Activated CD8-positive, alpha-beta memory T cell treated with anti-CD3 and anti-CD28 coated beads, Interleukin-2, amount 10 ng/mL, durations not matched to agents 7 days and 5 days (primary cell): ENCODE measurements at regions not wholly inside any gene's neighbourhood (a gene's known extent, or its start where the extent isn't known, plus 50 kb on each side); places are given as distances from the start of the nearest gene placed in this dataset.

Source experiments
- ATAC-seq: fragments of 150-1000 bp; cut with Tn5 transposase; one replicate; pipeline ENCODE4 v1.10.0; 2021; ENCODE audit warnings: moderate library complexity
- CTCF ChIA-PET: fragments of 350-600 bp; sonication (Branson Sonifier 250); formaldehyde crosslinking; loops from one replicate; lab custom pipeline; 2021; ENCODE audit warnings: antibody characterized with exemption; lab: Charles Lee
- DNase-seq: peaks from one replicate; pipeline ENCODE4 v3.0.0-alpha.2; 2020
- H3K27ac Mint-ChIP-seq: one replicate; pipeline ENCODE4 v1.8.0; 2021; ENCODE audit warnings: mild to moderate bottlenecking, mixed read lengths
- H3K27me3 Mint-ChIP-seq: one replicate; pipeline ENCODE4 v1.8.0; 2021; ENCODE audit warnings: mixed read lengths
- H3K36me3 Mint-ChIP-seq: one replicate; pipeline ENCODE4 v1.8.0; 2021; ENCODE audit warnings: mild to moderate bottlenecking, mixed read lengths
- H3K4me1 Mint-ChIP-seq: one replicate; pipeline ENCODE4 v1.8.0; 2021; ENCODE audit warnings: mixed read lengths
- H3K4me3 Mint-ChIP-seq: one replicate; pipeline ENCODE4 v1.8.0; 2021; ENCODE audit warnings: mild to moderate bottlenecking, moderate library complexity, mixed read lengths
- H3K9me3 Mint-ChIP-seq: one replicate; pipeline ENCODE4 v1.8.0; 2022; ENCODE audit warnings: low read depth, mixed read lengths

DNA sequence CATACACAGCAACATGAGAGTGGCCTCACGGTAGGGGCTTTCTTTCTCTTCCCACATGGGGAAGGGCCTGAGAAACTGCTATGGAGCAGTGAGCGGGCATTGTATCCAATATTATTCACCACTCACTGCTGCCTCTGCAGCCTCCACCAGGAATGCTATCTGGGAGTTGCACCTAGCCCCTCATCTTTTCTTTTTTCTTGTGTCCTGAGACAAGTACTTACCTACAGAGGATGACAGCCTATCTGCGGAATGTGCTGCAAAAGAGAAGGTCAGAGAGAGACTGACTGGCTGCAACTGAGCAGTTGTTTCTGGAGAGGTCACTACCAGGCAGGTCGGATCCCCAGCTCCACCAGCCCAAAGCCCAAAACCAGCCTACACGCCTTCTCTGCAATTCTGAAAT lies 52.1 kb upstream of the HTATIP2 start:
- peaks cover 11% of the 10 kb centered on the region for H3K27me3 Mint-ChIP-seq
- no peak overlapping the region for H3K27ac Mint-ChIP-seq
- CTCF ChIA-PET, result no interaction called here
- ATAC-seq (no peak), DNase-seq (no peak)
- no peaks in the 10 kb centered on the region for H3K4me1 Mint-ChIP-seq
- H3K9me3 Mint-ChIP-seq, result no peaks in the 10 kb centered on the region
- no peak overlapping the region for H3K4me3 Mint-ChIP-seq
- H3K36me3 Mint-ChIP-seq, result no peaks in the 10 kb centered on the region

DNA sequence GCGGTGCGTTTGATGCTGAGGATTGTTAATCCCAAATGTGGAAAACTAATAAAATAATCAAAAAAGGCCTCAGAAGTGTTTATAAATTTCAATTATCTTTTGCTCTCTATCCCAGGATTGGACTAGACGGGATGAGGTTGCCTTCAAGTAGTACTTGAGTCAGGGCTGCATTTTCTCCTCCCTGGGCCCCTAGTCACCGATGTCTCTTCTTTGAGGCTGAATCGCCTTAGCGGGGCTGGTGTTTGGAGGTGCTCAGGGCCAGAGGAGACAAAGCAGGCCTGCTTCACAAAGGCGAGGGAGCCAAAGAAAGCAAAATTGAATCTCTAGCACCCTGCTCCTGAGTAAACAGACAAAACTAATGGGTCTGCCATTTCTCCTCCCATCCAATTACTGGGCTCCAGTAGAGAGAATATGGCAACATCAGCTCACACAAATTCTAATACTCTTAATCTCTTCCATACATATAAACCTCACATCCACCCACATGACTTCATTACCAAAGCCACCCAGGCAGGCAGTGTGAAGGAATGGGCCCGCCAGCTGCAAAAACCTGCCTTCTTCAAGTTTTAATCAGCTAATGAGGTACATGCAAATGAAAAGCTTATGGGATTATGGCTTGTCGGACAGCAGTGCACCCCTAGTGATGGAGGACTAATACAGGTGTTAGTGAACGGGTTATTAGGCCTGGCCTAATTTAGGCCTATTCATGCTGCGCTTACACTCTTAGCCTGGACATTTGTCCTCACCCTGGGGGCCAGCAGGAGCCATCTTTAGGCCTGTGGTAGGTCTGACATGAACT lies 52.7 kb upstream of the HTATIP2 start:
- Mint-ChIP-seq H3K4me1 (no peaks in the 10 kb centered on the region), H3K27me3 (peaks cover 14% of the 10 kb centered on the region), H3K27ac (no peak overlapping the region), H3K4me3 (no peak overlapping the region), H3K36me3 (no peaks in the 10 kb centered on the region), H3K9me3 (no peaks in the 10 kb centered on the region)
- DNase-seq, result no peak
- CTCF ChIA-PET, result no interaction called here
- no peak for ATAC-seq

DNA sequence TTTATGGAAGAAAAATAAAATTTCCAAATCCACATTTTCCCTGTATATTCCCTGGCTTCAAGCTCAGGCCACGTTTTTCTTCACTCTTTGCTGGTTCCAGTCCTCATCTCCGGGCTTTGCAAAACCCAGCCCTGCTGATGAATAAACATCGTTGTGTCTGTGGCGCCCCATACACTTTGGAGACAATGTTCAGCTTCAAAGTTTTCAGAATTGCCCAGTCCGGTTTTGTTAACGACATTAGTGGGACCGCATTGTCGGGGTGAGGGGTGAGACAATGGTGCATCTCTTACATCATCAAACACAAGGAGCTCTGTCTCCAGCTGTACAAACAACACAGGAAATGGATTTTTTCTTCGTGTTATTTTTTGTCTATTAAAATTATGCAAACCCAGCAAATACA lies 53.4 kb upstream of the HTATIP2 start:
- Mint-ChIP-seq H3K36me3 (no peaks in the 10 kb centered on the region), H3K4me3 (no peak overlapping the region), H3K27ac (no peak overlapping the region), H3K4me1 (no peaks in the 10 kb centered on the region), H3K9me3 (no peaks in the 10 kb centered on the region), H3K27me3 (peaks cover 14% of the 10 kb centered on the region)
- CTCF ChIA-PET, result no interaction called here
- no peak for ATAC-seq
- DNase-seq, result no peak

DNA sequence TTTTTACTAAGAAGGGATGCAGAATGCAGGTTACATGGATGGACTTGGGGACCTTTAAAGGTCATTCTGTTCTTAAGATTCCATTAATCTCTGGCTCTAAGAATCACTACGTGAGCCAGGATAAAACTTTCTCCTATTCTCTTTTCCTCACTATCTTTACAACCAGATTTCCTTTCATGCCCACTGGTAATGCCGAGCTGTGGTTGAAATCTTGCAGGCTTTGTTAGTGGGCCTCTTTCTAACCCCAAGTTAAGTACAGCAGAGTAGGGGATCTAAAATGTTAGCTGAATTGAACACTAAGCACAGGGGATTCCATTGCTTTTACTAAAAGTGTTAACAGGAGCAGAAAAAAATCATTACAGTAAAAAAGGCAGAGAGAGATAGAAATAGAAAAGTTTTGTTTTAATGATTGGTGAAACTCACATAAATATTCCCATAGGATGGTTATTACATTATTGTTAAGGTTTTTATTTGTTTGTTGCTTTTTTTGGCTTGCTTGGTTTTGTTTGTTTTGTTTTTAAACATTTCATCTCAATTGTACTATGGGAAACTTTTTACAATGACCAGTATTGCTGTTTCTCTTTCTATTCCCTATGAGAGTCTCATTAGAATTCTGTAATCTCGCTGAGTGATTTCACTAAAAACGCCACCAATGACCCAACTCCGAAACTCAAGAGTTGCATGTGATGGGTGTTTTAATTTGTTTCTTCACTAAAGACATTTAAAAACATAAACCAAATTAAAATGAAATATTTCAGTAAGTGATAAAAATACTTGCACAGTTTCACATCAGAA lies 54.1 kb upstream of the HTATIP2 start:
- CTCF ChIA-PET, result no interaction called here
- H3K4me1 Mint-ChIP-seq, result no peaks in the 10 kb centered on the region
- H3K36me3 Mint-ChIP-seq, result no peaks in the 10 kb centered on the region
- no peaks in the 10 kb centered on the region for H3K9me3 Mint-ChIP-seq
- ATAC-seq (no peak), DNase-seq (no peak)
- H3K4me3 Mint-ChIP-seq, result no peak overlapping the region
- peaks cover 14% of the 10 kb centered on the region for H3K27me3 Mint-ChIP-seq
- H3K27ac Mint-ChIP-seq, result no peak overlapping the region

DNA sequence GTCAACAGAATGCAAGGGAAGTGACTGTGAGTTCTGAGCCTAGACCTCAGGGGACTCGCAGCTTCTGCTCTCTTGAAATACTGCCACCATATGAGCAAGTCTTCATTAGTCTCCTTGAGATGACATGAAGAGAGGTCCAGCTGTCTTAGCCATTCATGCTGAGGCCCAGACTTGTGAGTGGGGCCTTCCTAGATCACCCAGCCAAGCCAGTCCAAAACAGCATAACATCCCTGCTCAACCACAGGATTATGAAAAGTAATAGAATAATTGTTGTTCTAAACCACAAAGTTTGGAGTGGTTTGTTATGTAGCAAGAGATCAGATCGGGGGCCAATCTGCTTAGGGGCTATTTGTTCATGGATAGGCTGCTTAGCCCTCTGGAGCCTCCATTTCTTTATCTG lies 54.9 kb upstream of the HTATIP2 start:
- no peak overlapping the region for H3K4me3 Mint-ChIP-seq
- H3K36me3 Mint-ChIP-seq, result no peaks in the 10 kb centered on the region
- ATAC-seq (no peak), DNase-seq (no peak)
- CTCF ChIA-PET, result no interaction called here
- H3K27ac Mint-ChIP-seq, result no peak overlapping the region
- peaks cover 14% of the 10 kb centered on the region for H3K27me3 Mint-ChIP-seq
- H3K4me1 Mint-ChIP-seq, result no peaks in the 10 kb centered on the region
- no peaks in the 10 kb centered on the region for H3K9me3 Mint-ChIP-seq

DNA sequence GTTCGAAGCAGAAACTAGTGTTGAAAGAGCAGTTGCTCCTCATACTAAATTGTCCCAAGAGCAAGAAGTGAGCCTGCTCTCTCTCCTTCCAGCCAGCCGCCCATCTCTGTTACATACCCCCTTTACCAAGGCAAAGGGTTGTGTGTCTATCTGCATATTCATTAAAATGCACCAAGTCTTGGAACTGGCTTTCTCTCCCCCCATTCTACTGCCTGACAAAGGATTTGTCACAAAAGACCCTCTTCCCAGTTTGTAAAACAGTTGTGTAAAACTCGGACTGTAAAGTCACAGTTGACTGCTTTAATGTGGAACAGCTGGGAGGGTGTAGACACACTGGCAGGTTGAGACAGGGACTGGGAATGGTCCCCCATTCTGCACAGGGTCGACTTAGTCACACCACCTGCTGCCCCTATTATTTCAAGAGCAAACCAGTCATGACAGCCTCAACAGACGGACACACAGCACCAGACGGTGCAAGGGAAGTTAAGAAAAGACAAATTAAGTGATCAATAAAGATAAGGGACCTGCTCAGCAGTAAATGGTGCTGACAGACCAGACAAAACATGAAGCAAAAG lies 60.0 kb upstream of the HTATIP2 start:
- H3K27me3 Mint-ChIP-seq, result peaks cover 17% of the 10 kb centered on the region
- no peak for ATAC-seq
- CTCF ChIA-PET, result no interaction called here
- no peaks in the 10 kb centered on the region for H3K4me1 Mint-ChIP-seq
- no peaks in the 10 kb centered on the region for H3K36me3 Mint-ChIP-seq
- H3K4me3 Mint-ChIP-seq, result no peak overlapping the region
- no peak overlapping the region for H3K27ac Mint-ChIP-seq
- DNase-seq, result no peak
- H3K9me3 Mint-ChIP-seq, result no peaks in the 10 kb centered on the region

DNA sequence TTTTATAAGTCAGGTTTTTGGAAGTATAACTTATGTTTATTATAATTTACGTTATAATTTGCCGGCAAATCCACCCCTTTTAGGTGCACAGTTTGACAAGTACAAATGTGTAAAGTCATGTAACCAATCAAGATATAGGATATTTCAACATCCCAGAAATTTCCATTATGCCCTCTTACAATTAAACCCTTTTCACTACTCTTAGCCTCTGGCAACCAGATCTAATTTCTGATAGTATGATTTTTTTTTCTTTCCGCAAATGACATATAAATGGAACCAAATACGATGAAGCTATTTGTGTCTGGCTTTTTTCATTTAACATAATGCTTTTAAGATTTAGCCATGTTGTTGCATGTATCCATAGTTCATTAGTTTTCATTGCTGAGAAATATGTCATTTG lies 69.5 kb upstream of the HTATIP2 start:
- CTCF ChIA-PET, result no interaction called here
- Mint-ChIP-seq H3K4me1 (no peaks in the 10 kb centered on the region), H3K36me3 (no peaks in the 10 kb centered on the region), H3K27me3 (peaks cover 8% of the 10 kb centered on the region), H3K9me3 (no peaks in the 10 kb centered on the region), H3K4me3 (no peak overlapping the region), H3K27ac (no peak overlapping the region)
- ATAC-seq (no peak), DNase-seq (no peak)

DNA sequence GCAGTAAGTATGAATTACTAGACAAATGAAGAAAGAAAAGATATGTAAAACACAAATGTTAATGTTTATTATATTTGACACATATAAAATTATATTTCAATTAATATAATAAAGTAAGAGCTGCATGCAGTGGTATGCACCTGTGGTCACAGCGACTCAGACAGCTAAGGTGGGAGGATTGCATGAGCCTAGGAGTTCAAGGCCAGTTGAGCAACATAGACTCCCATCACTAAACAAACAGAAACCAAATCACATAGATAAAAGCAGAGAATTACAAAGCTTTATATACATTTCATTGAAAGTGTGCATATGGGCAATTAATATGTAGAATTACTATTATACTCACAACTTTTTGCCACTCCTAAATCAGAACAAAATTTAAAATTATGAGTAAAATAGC lies 70.0 kb upstream of the HTATIP2 start:
- Mint-ChIP-seq H3K9me3 (no peaks in the 10 kb centered on the region), H3K36me3 (no peaks in the 10 kb centered on the region), H3K4me1 (no peaks in the 10 kb centered on the region), H3K27ac (no peak overlapping the region), H3K4me3 (no peak overlapping the region), H3K27me3 (peaks cover 11% of the 10 kb centered on the region)
- no peak for ATAC-seq
- DNase-seq, result no peak
- CTCF ChIA-PET, result no interaction called here

DNA sequence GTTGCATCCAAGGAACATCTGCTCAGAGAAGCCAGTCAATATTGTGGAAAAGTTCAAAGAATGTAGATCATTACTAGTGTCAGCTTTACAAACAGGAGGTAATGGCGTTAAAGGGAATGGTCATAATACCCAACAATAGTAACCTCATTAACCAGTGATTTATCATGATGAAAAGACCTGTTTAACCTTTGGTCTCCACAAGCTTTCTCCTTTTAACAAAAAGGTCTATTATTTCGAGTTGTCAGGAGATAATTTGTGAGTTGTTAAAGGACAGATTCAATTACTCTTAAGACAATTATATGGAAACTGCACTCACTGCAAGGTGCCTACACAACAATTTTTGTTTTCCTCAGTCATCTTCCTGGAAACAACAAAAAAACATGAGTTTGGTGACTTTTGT lies 73.8 kb upstream of the HTATIP2 start:
- Mint-ChIP-seq H3K36me3 (no peaks in the 10 kb centered on the region), H3K27me3 (peaks cover 28% of the 10 kb centered on the region), H3K27ac (no peak overlapping the region), H3K4me3 (no peak overlapping the region), H3K4me1 (no peaks in the 10 kb centered on the region), H3K9me3 (no peaks in the 10 kb centered on the region)
- no peak for ATAC-seq
- CTCF ChIA-PET, result no interaction called here
- no peak for DNase-seq

DNA sequence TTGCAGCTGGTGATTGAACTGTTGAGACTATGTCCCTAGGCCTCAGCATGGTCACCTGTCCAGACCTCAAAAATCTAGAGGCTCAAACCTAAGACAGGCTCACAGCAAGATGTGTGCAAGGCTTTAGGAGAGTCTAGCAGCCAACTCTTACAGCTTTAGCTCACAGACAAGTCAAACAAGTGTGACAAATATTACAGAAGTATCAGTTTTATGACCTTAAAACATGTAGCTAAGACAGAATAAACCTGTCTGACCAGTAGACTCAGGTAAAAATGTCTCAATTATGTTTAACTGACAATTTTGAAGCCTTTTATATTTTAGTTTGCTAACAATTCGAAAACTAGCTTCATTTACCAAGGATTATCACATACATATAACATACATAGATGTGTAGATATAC lies 80.0 kb upstream of the HTATIP2 start:
- ATAC-seq (no peak), DNase-seq (no peak)
- Mint-ChIP-seq H3K27me3 (peaks cover 28% of the 10 kb centered on the region), H3K4me3 (no peak overlapping the region), H3K27ac (no peak overlapping the region), H3K9me3 (no peaks in the 10 kb centered on the region), H3K36me3 (no peaks in the 10 kb centered on the region), H3K4me1 (peaks cover 2% of the 10 kb centered on the region)
- CTCF ChIA-PET, result no interaction called here

DNA sequence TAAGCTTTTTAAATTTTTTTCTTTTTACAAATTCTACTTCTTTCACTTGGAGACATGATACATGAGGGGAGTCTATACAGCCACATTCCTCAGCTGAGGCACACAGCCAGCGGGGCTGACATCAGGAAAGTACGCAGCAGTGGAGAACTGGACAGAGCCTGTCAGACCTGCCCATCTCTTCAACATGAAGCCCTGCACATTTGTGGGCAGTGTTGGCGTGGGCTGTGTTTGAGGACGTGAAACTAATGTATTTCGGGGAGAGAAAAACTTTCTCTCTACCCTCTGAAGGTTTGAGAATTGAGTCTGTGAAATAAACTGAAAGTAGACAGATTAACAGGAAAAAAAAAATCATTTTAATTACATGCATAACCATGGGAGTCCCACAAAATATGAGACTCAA lies 84.8 kb upstream of the HTATIP2 start:
- Mint-ChIP-seq H3K36me3 (no peaks in the 10 kb centered on the region), H3K27me3 (peaks cover 23% of the 10 kb centered on the region), H3K4me1 (peaks cover 4% of the 10 kb centered on the region), H3K4me3 (no peak overlapping the region), H3K27ac (no peak overlapping the region), H3K9me3 (no peaks in the 10 kb centered on the region)
- DNase-seq (no peak), ATAC-seq (no peak)
- CTCF ChIA-PET, result no interaction called here

DNA sequence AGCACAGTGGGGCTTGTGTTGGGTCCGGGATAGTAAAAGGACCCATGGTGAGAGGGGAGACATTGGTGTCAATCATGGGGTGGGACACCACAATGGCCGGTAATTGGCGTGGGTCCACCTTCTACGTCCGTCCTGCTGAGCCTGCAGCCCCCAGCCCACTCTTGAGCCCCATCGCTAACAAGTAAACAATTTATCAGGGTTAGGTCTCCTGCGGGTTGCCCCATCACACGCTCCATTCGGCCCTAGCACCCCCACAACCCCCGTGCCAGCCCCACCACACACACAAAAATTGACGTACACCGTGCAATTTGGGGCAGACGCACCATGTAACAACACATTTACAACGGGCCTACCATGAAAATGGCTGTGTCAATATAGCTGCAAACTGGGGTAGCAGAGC lies 86.5 kb upstream of the HTATIP2 start:
- Mint-ChIP-seq H3K27ac (no peak overlapping the region), H3K27me3 (peaks cover 23% of the 10 kb centered on the region), H3K4me3 (no peak overlapping the region), H3K36me3 (no peaks in the 10 kb centered on the region), H3K9me3 (no peaks in the 10 kb centered on the region), H3K4me1 (peaks cover 4% of the 10 kb centered on the region)
- CTCF ChIA-PET, result no interaction called here
- no peak for DNase-seq
- ATAC-seq, result no peak

DNA sequence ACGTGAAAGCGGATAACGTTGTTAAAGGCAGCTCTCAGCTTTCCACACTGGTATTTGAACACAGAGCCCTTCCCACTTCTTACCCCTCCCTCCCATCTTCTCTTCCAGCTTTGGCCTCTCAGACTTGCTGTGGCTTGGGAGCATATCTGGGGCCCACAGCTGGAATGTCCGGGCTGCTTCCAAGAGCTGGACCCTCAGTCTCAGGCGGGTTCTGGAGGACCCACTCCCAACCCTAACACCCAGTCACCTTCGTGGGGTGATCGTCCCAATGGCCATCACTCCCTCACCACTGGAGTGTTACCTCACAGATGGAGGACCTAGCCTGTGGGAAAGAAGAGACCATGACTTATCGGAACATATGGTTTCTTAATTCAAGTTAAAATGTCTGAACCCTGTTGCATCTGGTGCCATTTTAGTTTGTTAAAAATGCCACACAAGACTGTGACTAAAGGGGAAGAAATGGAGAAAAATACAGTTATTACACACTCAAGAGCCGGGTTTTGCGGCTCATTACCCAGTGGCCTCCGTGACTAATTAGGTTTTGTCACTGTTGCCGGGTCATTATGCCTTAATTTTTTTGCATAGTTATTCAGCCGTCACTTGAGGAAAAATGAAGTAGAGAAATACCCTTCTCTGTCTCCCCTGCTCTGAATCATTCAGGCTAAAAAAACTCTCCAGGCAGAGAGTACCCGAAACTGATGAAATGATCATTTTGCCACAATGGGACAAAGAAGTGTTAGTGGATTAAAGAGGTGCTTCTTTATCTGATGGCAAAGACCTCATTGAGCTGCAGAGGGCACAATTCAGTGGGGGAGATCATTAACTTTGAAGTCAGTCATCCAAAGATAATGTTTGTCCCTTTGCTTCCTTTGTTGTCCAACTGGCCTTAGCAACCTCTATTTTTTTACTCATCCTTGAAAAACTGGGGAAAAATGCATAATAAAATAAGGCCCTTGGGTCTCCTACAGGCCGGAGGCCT lies 87.2 kb upstream of the HTATIP2 start:
- CTCF ChIA-PET, result no interaction called here
- no peak for DNase-seq
- Mint-ChIP-seq H3K27me3 (peaks cover 23% of the 10 kb centered on the region), H3K4me3 (no peak overlapping the region), H3K27ac (no peak overlapping the region), H3K9me3 (no peaks in the 10 kb centered on the region), H3K4me1 (peaks cover 4% of the 10 kb centered on the region), H3K36me3 (no peaks in the 10 kb centered on the region)
- ATAC-seq, result no peak
